ENCODE measurements at regions not wholly inside any gene's neighbourhood (a gene's known extent, or its start where the extent isn't known, plus 50 kb on each side); places are given as distances from the start of the nearest gene placed in this dataset.

DNA sequence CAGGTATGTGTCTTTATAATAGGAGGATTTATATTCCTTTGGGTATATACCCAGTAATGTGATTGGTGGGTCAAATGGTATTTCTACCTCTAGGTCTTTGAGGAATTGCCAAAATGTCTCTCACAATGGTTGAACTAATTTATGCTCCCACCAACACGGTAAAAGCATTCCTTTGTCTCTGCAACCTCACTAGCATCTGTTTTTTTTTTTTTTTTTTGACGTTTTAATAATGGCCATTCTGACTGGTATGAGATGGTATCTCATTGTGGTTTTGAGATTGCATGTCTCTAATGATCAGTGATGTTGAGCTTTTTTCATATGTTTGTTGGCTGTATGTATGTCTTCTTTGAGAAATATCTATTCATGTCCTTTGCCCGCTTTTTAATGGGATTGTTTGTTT, 144.9 kb upstream of the RGS17 start:
- no peak for ATAC-seq
- Histone ChIP-seq H3K4me1 (replicated peaks in 1 of 2; ENCODE audit: control insufficient read depth in 2 of 2, insufficient read depth in 2 of 2, low read length in 2 of 2) (no peaks in the 10 kb centered on the region), H3K9me1 (ENCODE audit: control insufficient read depth, insufficient read depth, low read length) (no peaks in the 10 kb centered on the region), H3K27ac (ENCODE audit: extremely low read depth, low read depth, low read length) (no peak overlapping the region), H2AFZ (ENCODE audit: low read depth, low read length) (no peak overlapping the region), H3K4me2 (ENCODE audit: insufficient read depth, low read length) (no peak overlapping the region), H3K9me3 (replicated peaks; ENCODE audit: control insufficient read depth, insufficient read depth, low read depth, low read length) (peaks cover 2% of the 10 kb centered on the region), H3K9ac (ENCODE audit: insufficient read depth in 1 of 2, low read depth in 2 of 2, low read length in 2 of 2) (no peak overlapping the region), H3K4me3 (no peak overlapping the region), H3K27me3 (ENCODE audit: control insufficient read depth in 2 of 2, insufficient read depth in 2 of 2, low read length in 2 of 2) (no peaks in the 10 kb centered on the region), H3K79me2 (ENCODE audit: control insufficient read depth, insufficient read depth, low read length) (no peaks in the 10 kb centered on the region), H4K20me1 (replicated peaks; ENCODE audit: control insufficient read depth, insufficient read depth, low read length) (no peaks in the 10 kb centered on the region), H3K36me3 (ENCODE audit: control insufficient read depth, insufficient read depth, low read length) (no peaks in the 10 kb centered on the region)
- no peak for FAIRE-seq
- TF ChIP-seq ZNF184 (CRISPR knock-in tag; IDR thresholded peaks at IDR 0.05) (no peak), MEF2D (tag; conservative IDR thresholded peaks at IDR 0.05; ENCODE audit: low read depth) (no peak), ZNF639 (CRISPR knock-in tag; conservative IDR thresholded peaks at IDR 0.05 in 1 of 2, IDR thresholded peaks at IDR 0.05 in 1 of 2) (no peak), POU5F1 (IDR thresholded peaks at IDR 0.05; ENCODE audit: borderline replicate concordance, low read depth, low read length, partially characterized antibody) (no peak), SP1 (CRISPR knock-in tag; IDR thresholded peaks at IDR 0.05) (no peak), KDM4B (IDR thresholded peaks at IDR 0.05; ENCODE audit: borderline replicate concordance in 2 of 2, low read depth in 1 of 2) (no peak), ZKSCAN8 (CRISPR knock-in tag; IDR thresholded peaks at IDR 0.05) (no peak)
- intact Hi-C loops (cut with micrococcal nuclease), result no loop called here
- ChIA-PET CTCF (ENCODE audit: low intra/inter-chr PET ratio) (no interaction called here), POLR2A (no interaction called here)
- WGBS (ENCODE audit: insufficient coverage, low coverage, missing lambda C conversion rate), result 0% methylated on average over 3 of the region's 3 CpGs
- no TSS peak for BruUV-seq (replicated peaks)
- in situ Hi-C loops (cut with MboI), result no loop called here
- no peak for DNase-seq (ENCODE audit: extremely low read depth in 1 of 4, low spot score in 3 of 4)
